ENCODE measurements at regions not wholly inside any gene's neighbourhood (a gene's known extent, or its start where the extent isn't known, plus 50 kb on each side); places are given as distances from the start of the nearest gene placed in this dataset.

DNA sequence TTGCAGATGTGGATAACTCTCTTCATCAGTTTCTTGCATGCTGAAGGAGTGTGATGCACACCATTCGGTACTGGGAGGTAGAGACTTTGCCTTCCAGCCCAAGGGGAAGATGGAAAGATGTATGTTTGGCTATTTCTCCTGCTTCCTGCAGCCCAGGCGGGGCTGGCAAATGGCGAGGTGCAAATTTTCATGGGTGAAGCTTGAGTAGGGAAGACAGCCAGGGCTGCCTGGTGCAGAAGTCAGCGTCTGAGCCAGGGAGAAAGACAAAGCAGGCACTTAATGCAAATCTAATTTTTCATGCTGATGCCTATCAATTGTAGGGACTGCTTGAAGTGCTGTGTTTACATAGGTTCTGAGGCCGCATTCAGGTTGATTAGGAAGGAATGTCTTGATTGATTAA lies 384.7 kb upstream of the EEF2KMT start:
- Histone ChIP-seq H3K27me3 (peaks cover 0 to 6% of the 10 kb centered on the region in 2 donors), H3K27ac (no peak overlapping the region), H3K4me1 (no peaks in the 10 kb centered on the region), H3K4me3 (no peak overlapping the region), H3K36me3 (no peaks in the 10 kb centered on the region), H3K9me3 (no peaks in the 10 kb centered on the region)
- intact Hi-C loops (cut with DNase I; ENCODE audit: low total_unique reads) = no loop called here
- DNase-seq (ENCODE audit: low spot score in 2 of 2) = no peak
- TF ChIP-seq POLR2A (IDR thresholded peaks at IDR 0.05) (no peak), POLR2AphosphoS5 (IDR thresholded peaks at IDR 0.05) (no peak)
- TF ChIP-seq, protein P1, sequence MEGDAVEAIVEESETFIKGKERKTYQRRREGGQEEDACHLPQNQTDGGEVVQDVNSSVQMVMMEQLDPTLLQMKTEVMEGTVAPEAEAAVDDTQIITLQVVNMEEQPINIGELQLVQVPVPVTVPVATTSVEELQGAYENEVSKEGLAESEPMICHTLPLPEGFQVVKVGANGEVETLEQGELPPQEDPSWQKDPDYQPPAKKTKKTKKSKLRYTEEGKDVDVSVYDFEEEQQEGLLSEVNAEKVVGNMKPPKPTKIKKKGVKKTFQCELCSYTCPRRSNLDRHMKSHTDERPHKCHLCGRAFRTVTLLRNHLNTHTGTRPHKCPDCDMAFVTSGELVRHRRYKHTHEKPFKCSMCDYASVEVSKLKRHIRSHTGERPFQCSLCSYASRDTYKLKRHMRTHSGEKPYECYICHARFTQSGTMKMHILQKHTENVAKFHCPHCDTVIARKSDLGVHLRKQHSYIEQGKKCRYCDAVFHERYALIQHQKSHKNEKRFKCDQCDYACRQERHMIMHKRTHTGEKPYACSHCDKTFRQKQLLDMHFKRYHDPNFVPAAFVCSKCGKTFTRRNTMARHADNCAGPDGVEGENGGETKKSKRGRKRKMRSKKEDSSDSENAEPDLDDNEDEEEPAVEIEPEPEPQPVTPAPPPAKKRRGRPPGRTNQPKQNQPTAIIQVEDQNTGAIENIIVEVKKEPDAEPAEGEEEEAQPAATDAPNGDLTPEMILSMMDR (IDR thresholded peaks at IDR 0.05) = no peak

DNA sequence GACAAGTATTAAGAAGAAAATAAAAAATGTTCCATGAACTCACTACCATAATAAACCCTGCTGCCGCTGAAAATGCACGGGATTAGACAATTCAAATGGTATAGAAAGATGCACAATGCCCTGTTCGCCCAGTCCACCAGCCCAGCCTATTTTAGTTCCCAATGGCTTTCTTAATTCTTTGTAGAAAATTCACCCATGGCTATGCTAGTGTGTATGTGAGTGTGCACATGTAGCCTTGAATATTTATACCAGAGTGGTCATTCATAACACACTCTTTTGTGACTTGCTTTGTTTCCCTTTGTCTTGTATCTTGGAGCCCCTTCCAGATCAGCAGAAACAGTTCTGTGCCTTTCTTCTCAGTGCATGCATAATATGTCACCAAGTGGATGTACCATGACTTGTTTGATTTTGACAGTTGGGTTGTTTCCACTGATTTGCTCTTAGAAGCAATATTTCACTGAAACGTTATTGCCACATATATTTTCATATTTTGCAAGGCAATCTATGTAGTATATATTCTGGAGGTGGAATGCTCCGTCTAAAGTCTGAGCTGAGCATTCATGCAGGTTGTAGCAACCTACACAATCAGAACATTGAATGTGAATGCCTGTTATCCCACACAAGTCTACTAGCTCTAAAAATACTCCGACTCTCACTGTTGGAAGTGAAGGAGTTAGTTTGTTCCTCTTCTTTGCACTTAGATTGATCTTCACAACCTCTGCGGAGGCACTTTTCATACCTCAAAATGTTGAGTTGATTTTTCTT lies 383.0 kb upstream of the EEF2KMT start:
- H3K27me3 ChIP-seq = peaks cover 0 to 6% of the 10 kb centered on the region in 2 donors
- TF ChIP-seq, protein P1 (IDR thresholded peaks at IDR 0.05) = no peak
- TF ChIP-seq POLR2A (IDR thresholded peaks at IDR 0.05) (no peak), POLR2AphosphoS5 (IDR thresholded peaks at IDR 0.05) (no peak)
- H3K9me3 ChIP-seq = no peaks in the 10 kb centered on the region
- no peak for DNase-seq (ENCODE audit: low spot score in 2 of 2)
- H3K4me3 ChIP-seq = no peak overlapping the region
- H3K4me1 ChIP-seq = no peaks in the 10 kb centered on the region
- no peak overlapping the region for H3K27ac ChIP-seq
- intact Hi-C loops (cut with DNase I; ENCODE audit: low total_unique reads) = no loop called here
- no peaks in the 10 kb centered on the region for H3K36me3 ChIP-seq

DNA sequence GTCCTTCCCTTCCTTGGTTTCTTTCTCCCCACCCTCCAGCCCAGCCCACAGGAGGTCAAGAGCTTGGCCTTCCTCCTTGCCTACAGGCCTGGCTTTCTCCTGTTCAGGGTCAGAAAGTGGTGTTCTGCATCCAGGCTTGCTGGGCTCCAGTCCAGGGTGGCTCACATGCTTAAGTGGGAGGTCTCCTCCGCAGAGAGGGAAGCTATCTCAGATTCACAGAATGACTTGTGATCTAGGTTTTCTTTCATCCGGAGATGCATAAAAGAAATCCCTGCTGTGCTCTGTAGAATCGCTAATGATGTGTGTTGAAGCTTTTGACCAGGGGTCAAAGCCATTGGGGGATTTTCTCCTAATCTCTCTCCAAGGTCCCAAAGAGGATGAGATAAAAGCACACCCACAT lies 382.3 kb upstream of the EEF2KMT start:
- no peaks in the 10 kb centered on the region for H3K4me1 ChIP-seq
- intact Hi-C loops (cut with DNase I; ENCODE audit: low total_unique reads) = no loop called here
- no peak overlapping the region for H3K27ac ChIP-seq
- TF ChIP-seq POLR2AphosphoS5 (IDR thresholded peaks at IDR 0.05) = no peak
- TF ChIP-seq, protein P1 (IDR thresholded peaks at IDR 0.05) = no peak
- no peak for TF ChIP-seq POLR2A (IDR thresholded peaks at IDR 0.05)
- no peaks in the 10 kb centered on the region for H3K9me3 ChIP-seq
- H3K27me3 ChIP-seq = peaks cover 0 to 6% of the 10 kb centered on the region in 2 donors
- no peak overlapping the region for H3K4me3 ChIP-seq
- DNase-seq (ENCODE audit: low spot score in 2 of 2) = no peak
- H3K36me3 ChIP-seq = no peaks in the 10 kb centered on the region

DNA sequence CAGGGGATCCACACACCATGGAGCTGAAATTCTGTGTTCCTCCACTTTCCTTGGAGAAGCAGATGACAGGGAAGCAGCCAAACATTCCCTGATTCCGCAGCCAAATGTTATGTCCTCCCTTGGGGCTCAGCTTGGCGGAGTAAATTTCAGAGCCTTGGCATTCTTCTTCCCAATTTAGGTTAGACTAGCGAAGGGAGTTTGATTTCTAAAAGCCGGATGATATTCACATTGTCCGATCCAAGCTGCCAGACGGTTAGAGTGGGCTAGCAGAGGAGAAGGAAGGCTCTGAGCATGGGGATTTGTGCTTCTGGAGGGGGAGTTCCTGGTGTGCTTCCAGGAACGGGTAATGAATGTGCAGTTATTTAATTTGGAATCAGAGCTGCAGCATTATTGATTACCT lies 380.4 kb upstream of the EEF2KMT start:
- Histone ChIP-seq H3K9me3 (no peaks in the 10 kb centered on the region), H3K4me3 (no peak overlapping the region), H3K4me1 (no peaks in the 10 kb centered on the region), H3K27me3 (peaks cover 0 to 6% of the 10 kb centered on the region in 2 donors), H3K36me3 (no peaks in the 10 kb centered on the region), H3K27ac (no peak overlapping the region)
- DNase-seq (ENCODE audit: low spot score in 2 of 2) = no peak
- TF ChIP-seq, protein P1 (IDR thresholded peaks at IDR 0.05) = no peak
- intact Hi-C loops (cut with DNase I; ENCODE audit: low total_unique reads) = no loop called here

DNA sequence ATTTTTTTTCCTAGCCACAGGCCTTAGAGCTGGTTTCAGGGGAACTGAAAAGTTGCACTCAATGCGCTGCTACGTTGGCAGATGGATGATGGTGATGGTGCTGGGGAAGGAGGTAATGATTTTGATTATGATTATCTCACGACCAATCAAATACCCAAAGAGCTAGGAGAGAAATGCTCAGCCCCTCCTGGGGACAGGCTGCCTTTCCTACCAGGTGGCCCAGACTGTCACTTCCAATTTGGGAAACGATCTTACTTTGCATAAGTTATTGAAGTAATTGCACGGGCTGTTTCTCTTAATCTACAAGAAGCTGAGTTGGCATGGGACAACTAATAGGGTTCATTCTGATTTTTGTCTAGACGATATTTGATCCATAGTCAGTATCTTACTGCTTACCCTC lies 379.7 kb upstream of the EEF2KMT start:
- intact Hi-C loops (cut with DNase I; ENCODE audit: low total_unique reads) = no loop called here
- Histone ChIP-seq H3K27me3 (peaks cover 0 to 10% of the 10 kb centered on the region in 2 donors), H3K36me3 (no peaks in the 10 kb centered on the region), H3K27ac (no peak overlapping the region), H3K4me1 (no peaks in the 10 kb centered on the region), H3K4me3 (no peak overlapping the region), H3K9me3 (no peaks in the 10 kb centered on the region)
- TF ChIP-seq, protein P1 (IDR thresholded peaks at IDR 0.05) = no peak
- TF ChIP-seq POLR2A (IDR thresholded peaks at IDR 0.05) = no peak
- TF ChIP-seq POLR2AphosphoS5 (IDR thresholded peaks at IDR 0.05) = no peak
- no peak for DNase-seq (ENCODE audit: low spot score in 2 of 2)

All from breast epithelium (tissue), 4 donors.